GM20000 (cell line): ENCODE measurements at regions not wholly inside any gene's neighbourhood (a gene's known extent, or its start where the extent isn't known, plus 50 kb on each side); places are given as distances from the start of the nearest gene placed in this dataset.
"Not testable (repeated sequence)": the region's sequence is repeated elsewhere in the genome, so short reads cannot be mapped to it uniquely, and the experiment has no call there.

Experiments used
- DNase-seq: peaks from one replicate; pipeline ENCODE4 v3.0.0; 2012; ENCODE audit warnings: low spot score
- TF ChIP-seq, protein P1 (sequence below): IDR thresholded peaks from 2 replicates; pipeline ENCODE4 v1.5.1; 2012; ENCODE audit warnings: mild to moderate bottlenecking, control low read depth; ENCODE audit errors: extremely low read depth, missing control alignments

GRCh38 chr9:115540091-115540490, 422.1 kb upstream of the TNC start:
- TF ChIP-seq, protein P1, sequence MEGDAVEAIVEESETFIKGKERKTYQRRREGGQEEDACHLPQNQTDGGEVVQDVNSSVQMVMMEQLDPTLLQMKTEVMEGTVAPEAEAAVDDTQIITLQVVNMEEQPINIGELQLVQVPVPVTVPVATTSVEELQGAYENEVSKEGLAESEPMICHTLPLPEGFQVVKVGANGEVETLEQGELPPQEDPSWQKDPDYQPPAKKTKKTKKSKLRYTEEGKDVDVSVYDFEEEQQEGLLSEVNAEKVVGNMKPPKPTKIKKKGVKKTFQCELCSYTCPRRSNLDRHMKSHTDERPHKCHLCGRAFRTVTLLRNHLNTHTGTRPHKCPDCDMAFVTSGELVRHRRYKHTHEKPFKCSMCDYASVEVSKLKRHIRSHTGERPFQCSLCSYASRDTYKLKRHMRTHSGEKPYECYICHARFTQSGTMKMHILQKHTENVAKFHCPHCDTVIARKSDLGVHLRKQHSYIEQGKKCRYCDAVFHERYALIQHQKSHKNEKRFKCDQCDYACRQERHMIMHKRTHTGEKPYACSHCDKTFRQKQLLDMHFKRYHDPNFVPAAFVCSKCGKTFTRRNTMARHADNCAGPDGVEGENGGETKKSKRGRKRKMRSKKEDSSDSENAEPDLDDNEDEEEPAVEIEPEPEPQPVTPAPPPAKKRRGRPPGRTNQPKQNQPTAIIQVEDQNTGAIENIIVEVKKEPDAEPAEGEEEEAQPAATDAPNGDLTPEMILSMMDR: no peak
- DNase-seq: no peak

- TF ChIP-seq, protein P1: no peak
- no peak for DNase-seq
Measured at GRCh38 chr9:115543511-115543910, 425.6 kb upstream of the TNC start.

DNA sequence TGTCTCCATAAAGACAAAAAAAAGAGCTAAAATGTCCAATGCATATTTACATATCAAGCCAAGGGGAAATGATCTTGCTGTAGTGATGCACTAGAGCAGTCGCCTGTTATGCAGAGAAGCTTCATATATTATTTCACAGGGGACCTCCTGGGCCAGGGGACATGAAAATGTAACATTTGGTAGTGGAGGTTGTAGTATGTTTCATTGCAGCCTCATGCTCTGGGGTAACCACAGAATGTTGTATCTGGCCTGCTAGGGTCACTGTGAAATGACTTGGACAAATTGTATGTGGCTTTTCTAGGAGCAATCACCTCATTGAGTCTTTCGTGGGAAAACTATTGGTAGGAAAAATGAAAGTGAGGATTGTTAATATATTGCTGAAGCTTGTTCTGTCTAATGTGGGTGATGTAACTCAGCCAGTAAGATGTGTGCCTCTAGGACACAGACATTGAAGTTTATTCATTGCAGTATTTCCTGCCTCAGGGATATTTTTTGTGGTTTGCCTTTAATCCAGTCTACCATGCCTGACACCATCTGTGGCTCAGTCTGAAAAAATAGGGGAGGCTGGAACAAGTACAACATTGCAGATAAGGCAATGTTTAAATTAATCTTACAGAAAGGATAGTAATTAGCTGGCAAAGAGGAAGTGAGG, 430.8 kb upstream of the TNC start:
- DNase-seq: no peak
- TF ChIP-seq, protein P1: no peak

DNA sequence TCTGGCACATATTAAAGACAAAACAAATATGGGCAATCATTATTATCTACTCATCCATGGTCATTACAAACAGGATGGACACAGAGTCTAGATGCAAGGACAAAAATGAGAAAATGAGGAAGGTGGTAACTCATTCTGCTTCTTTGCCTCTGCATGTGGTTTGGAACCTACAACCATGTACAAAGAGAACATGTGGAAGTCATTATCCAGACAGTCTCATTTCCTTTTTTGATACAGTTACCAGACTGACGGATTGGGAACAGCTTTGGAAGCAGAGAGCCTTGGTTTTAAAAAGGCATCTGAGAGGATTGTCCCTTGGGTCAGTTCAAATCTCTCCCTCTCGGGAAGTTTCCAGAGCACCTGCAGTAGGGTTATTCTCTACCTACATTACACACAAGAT, 433.4 kb upstream of the TNC start:
- TF ChIP-seq, protein P1: no peak
- DNase-seq: no peak

DNA sequence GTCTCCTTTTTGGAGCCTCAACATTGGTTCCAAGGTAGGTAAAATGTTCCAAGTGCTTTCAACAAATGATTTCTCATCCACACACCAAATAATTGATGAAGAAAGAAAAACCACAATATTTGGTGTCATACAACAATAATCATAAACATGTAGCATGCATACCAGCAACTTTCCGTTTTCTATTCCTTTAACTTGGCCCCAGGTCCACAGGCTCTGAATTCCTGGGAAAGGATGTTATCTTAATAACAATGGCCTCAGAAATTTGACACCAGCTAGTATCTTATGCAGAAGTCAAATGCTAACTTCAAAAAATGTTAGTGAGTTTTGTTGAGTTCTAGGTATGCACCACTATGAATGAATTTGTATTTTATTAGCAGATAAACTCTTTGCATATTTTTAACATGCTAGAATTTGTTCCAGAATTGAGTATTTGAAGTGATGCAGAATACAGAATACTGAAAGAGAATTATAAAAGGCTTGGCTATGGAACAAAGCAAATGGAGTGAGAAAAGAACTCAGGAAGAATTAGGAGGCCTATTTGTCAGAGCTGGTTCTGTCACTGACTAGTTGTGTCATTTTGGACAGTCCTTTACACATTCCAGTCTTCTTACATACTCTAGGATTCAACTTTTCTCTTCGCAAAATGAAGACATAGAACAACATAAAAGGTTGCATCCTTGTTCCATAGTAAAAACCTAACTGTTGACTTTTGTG, 435.3 kb upstream of the TNC start:
- no peak for DNase-seq
- TF ChIP-seq, protein P1: no peak

- no peak for DNase-seq
- TF ChIP-seq, protein P1: no peak
Measured at GRCh38 chr9:115556432-115556831, 438.5 kb upstream of the TNC start.

GRCh38 chr9:115575147-115575546, 457.2 kb upstream of the TNC start:
- TF ChIP-seq, protein P1: no peak
- DNase-seq: no peak

DNA sequence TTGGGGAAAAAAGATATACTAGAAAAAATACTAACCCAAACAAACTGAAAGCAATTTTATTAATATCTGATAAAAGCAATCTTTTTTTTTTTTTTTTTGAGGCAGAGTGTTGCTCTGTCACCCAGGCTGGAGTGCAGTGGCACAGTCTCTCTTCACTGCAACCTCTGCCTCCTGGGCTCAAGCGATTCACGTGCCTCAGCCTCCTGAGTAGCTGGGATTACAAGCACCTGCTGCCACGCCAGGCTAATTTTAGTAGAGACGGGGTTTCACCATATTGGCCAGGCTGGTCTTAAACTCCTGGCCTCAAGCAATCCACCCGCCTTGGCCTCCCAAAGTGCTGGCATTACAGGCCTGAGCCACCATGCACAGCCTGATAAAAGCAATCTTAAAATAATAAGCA, 467.5 kb upstream of the TNC start:
- not testable (repeated sequence) for DNase-seq
